OCI-LY1 (cell line): ENCODE measurements at regions not wholly inside any gene's neighbourhood (a gene's known extent, or its start where the extent isn't known, plus 50 kb on each side); places are given as distances from the start of the nearest gene placed in this dataset.
"Not testable (repeated sequence)": the region's sequence is repeated elsewhere in the genome, so short reads cannot be mapped to it uniquely, and the experiment has no call there.

ENCODE experiments used
- H2AFZ ChIP-seq: fragments of 200-600 bp; sonication (generic), shearing (Covaris generic); 2 replicates; pipeline ENCODE4 v1.6.0; 2014; ENCODE audit warnings: antibody characterized with exemption, mild to moderate bottlenecking, low read length
- H3F3A ChIP-seq: fragments of 200-600 bp; sonication (generic), shearing (Covaris generic); 2 replicates; pipeline ENCODE4 v1.6.0; 2014; ENCODE audit warnings: mild to moderate bottlenecking, antibody characterized with exemption, low read length, moderate library complexity; ENCODE audit not compliant: insufficient read depth
- H3K27ac ChIP-seq: fragments of 200-600 bp; sonication (generic); 2 replicates; pipeline ENCODE4 v1.5.1; 2014; ENCODE audit warnings: low read length, mixed run types, mild to moderate bottlenecking, low read depth; ENCODE audit not compliant: poor library complexity, severe bottlenecking
- H3K27me3 ChIP-seq: fragments of 200-600 bp; sonication (generic); 2 replicates; pipeline ENCODE4 v1.6.0; 2014; ENCODE audit warnings: antibody characterized with exemption, mild to moderate bottlenecking, low read length, moderate library complexity; ENCODE audit not compliant: insufficient read depth
- H3K36me3 ChIP-seq: fragments of 200-600 bp; sonication (generic); 2 replicates; pipeline ENCODE4 v1.6.1; 2014; ENCODE audit warnings: mild to moderate bottlenecking, antibody characterized with exemption, low read length, moderate library complexity, mixed read lengths; ENCODE audit not compliant: insufficient read depth
- H3K4me1 ChIP-seq: fragments of 200-600 bp; sonication (generic); 2 replicates; pipeline ENCODE4 v1.5.1; 2014; ENCODE audit warnings: mild to moderate bottlenecking, low read length, moderate library complexity; ENCODE audit not compliant: insufficient read depth, severe bottlenecking
- H3K4me2 ChIP-seq: fragments of 200-600 bp; sonication (generic), shearing (Covaris generic); 2 replicates; pipeline ENCODE4 v1.6.1; 2014; ENCODE audit warnings: low read length
- H3K4me3 ChIP-seq: fragments of 200-600 bp; sonication (generic); 2 replicates; pipeline ENCODE4 v1.5.1; 2014; ENCODE audit warnings: low read length, low read depth, mild to moderate bottlenecking, mixed read lengths; ENCODE audit not compliant: poor library complexity, severe bottlenecking
- H3K79me2 ChIP-seq: fragments of 200-600 bp; shearing (Covaris generic); 2 replicates; pipeline ENCODE4 v1.6.1; 2016; ENCODE audit warnings: mixed run types, low read length, mixed read lengths; ENCODE audit not compliant: insufficient read depth
- H3K9ac ChIP-seq: fragments of 200-600 bp; sonication (generic), shearing (Covaris generic); 2 replicates; pipeline ENCODE4 v1.6.1; 2014; ENCODE audit warnings: mild to moderate bottlenecking, low read length, mixed read lengths
- H3K9me2 ChIP-seq: fragments of 200-600 bp; sonication (generic), shearing (Covaris generic); 2 replicates; pipeline ENCODE4 v1.6.1; 2014; ENCODE audit warnings: low read depth, mild to moderate bottlenecking, low read length, mixed read lengths
- H3K9me3 ChIP-seq: fragments of 200-600 bp; shearing (Covaris generic); 2 replicates; pipeline ENCODE4 v1.6.1; 2014; ENCODE audit warnings: low read length, mixed read lengths
- H4K20me1 ChIP-seq: fragments of 200-600 bp; sonication (generic), shearing (Covaris generic); 2 replicates; pipeline ENCODE4 v1.6.0; 2016; ENCODE audit warnings: mild to moderate bottlenecking, low read length; ENCODE audit not compliant: insufficient read depth
- CTCF ChIP-seq: fragments of 200-600 bp; sonication (generic), shearing (Covaris generic); IDR thresholded peaks from 2 replicates; pipeline ENCODE4 v1.5.1; 2017; ENCODE audit warnings: mild to moderate bottlenecking, antibody characterized with exemption, low read length, moderate library complexity, mixed read lengths
- EZH2 ChIP-seq: fragments of 200-600 bp; sonication (generic), shearing (Covaris generic); IDR thresholded peaks from 2 replicates; pipeline ENCODE4 v1.8.0; 2017; ENCODE audit warnings: borderline replicate concordance, mixed run types, mild to moderate bottlenecking, antibody characterized with exemption, low read length, moderate library complexity, mixed read lengths

GRCh38 chr1:99504287-99504686 is 141.6 kb upstream of the PALMD start:
- no peaks in the 10 kb centered on the region for H3K4me1 ChIP-seq
- H3K27me3 ChIP-seq: no peaks in the 10 kb centered on the region
- TF ChIP-seq CTCF (no peak), EZH2 (no peak)
- H3K9ac ChIP-seq: no peak overlapping the region
- H3F3A ChIP-seq: no peaks in the 10 kb centered on the region
- H3K27ac ChIP-seq: no peak overlapping the region
- no peak overlapping the region for H2AFZ ChIP-seq
- H3K9me2 ChIP-seq: no peaks in the 10 kb centered on the region
- H4K20me1 ChIP-seq: no peaks in the 10 kb centered on the region
- no peaks in the 10 kb centered on the region for H3K9me3 ChIP-seq
- no peak overlapping the region for H3K4me2 ChIP-seq
- no peaks in the 10 kb centered on the region; the same call in 1 of the 2 replicates for H3K36me3 ChIP-seq
- H3K4me3 ChIP-seq: no peak overlapping the region
- H3K79me2 ChIP-seq: no peaks in the 10 kb centered on the region

- H3K79me2 ChIP-seq: no peaks in the 10 kb centered on the region
- no peaks in the 10 kb centered on the region; the same call in 1 of the 2 replicates for H3K36me3 ChIP-seq
- no peak overlapping the region for H3K4me3 ChIP-seq
- no peaks in the 10 kb centered on the region for H3K9me3 ChIP-seq
- H3K27me3 ChIP-seq: no peaks in the 10 kb centered on the region
- no peaks in the 10 kb centered on the region for H4K20me1 ChIP-seq
- H3F3A ChIP-seq: no peaks in the 10 kb centered on the region
- TF ChIP-seq EZH2 (no peak), CTCF (no peak)
- no peaks in the 10 kb centered on the region for H3K9me2 ChIP-seq
- H3K9ac ChIP-seq: no peak overlapping the region
- no peak overlapping the region for H2AFZ ChIP-seq
- no peaks in the 10 kb centered on the region for H3K4me1 ChIP-seq
- H3K27ac ChIP-seq: no peak overlapping the region
- no peak overlapping the region for H3K4me2 ChIP-seq
These were observed 139.3 kb upstream of the PALMD start for GRCh38 chr1:99506631-99507030.

DNA sequence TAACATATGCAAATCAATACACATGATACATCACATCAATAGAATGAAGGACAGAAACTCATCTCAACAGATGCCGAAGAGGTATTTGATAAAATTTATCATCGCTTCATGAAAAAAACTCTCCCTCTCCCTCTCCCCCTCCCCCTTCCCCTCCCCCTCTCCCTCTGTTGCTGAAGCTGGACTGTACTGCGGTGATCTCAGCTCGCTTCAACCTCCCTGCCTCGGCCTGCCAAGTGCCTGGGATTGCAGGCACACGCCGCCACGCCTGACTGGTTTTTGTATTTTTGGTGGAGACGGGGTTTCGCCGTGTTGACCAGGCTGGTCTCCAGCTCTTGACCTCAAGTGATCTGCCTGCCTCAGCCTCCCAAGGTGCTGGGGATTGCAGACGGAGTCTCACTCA is 138.5 kb upstream of the PALMD start:
- not testable (repeated sequence) for H3K9ac ChIP-seq, H3F3A ChIP-seq, H3K9me2 ChIP-seq, H3K4me1 ChIP-seq, H3K79me2 ChIP-seq, H3K27ac ChIP-seq, H3K9me3 ChIP-seq, H3K27me3 ChIP-seq, H2AFZ ChIP-seq, H3K36me3 ChIP-seq, H3K4me2 ChIP-seq, H3K4me3 ChIP-seq, H4K20me1 ChIP-seq

DNA sequence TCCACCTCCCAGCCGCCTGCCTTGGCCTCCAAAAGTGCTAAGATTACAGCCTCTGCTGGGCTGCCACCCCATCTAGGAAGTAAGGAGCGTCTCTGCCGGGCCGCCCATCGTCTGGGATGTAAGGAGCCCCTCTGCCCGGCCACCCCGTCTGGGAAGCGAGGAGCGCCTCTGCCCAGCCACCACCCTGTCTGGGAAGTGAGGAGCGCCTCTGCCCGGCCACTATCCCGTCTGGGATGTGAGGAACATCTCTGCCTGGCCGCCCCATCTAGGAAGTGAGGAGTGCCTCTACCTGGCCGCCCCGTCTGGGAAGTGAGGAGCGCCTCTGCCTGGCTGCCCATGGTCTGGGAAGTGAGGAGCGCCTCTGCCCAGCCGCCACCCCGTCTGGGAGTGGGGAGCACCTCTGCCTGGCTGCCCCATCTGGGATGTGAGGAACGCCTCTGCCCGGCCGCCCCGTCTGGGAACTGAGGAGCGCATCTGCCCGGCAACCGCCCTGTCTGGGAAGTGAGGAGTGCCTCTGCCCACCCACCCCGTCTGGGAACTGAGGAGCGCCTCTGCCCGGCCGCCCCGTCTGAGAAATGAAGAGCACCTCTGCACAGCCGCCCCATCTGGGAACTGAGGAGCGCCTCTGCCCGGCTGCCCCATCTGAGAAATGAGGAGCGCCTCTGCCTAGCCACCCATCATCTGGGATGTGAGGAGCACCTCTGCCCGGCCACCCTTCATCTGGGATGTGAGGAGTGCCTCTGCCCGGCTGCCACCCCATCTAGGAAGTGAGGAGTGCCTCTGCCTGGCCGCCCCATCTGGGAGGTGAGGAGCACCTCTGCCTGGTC is 137.8 kb upstream of the PALMD start:
- TF ChIP-seq EZH2: no peak
- no peak for TF ChIP-seq CTCF
- Histone ChIP-seq H3K4me3 (no peak overlapping the region), H4K20me1 (no peaks in the 10 kb centered on the region), H3K27me3 (no peaks in the 10 kb centered on the region), H3K9ac (no peak overlapping the region), H3K36me3 (no peaks in the 10 kb centered on the region; the same call in 1 of the 2 replicates), H3K9me2 (no peaks in the 10 kb centered on the region), H3K4me1 (no peaks in the 10 kb centered on the region), H3K79me2 (no peaks in the 10 kb centered on the region), H3K27ac (no peak overlapping the region), H3K9me3 (no peaks in the 10 kb centered on the region), H2AFZ (no peak overlapping the region), H3K4me2 (no peak overlapping the region), H3F3A (no peaks in the 10 kb centered on the region)

- not testable (repeated sequence) for H3K36me3 ChIP-seq, H3K4me2 ChIP-seq, H3K4me3 ChIP-seq, H3F3A ChIP-seq, H3K9me3 ChIP-seq, H3K27ac ChIP-seq, H2AFZ ChIP-seq, H4K20me1 ChIP-seq, H3K9me2 ChIP-seq, H3K79me2 ChIP-seq, H3K4me1 ChIP-seq, H3K27me3 ChIP-seq, H3K9ac ChIP-seq
These were observed 137.0 kb upstream of the PALMD start for GRCh38 chr1:99508733-99509445.
